ENCODE measurements at regions not wholly inside any gene's neighbourhood (a gene's known extent, or its start where the extent isn't known, plus 50 kb on each side); places are given as distances from the start of the nearest gene placed in this dataset.
"Not testable (repeated sequence)": the region's sequence is repeated elsewhere in the genome, so short reads cannot be mapped to it uniquely, and the experiment has no call there.

DNA sequence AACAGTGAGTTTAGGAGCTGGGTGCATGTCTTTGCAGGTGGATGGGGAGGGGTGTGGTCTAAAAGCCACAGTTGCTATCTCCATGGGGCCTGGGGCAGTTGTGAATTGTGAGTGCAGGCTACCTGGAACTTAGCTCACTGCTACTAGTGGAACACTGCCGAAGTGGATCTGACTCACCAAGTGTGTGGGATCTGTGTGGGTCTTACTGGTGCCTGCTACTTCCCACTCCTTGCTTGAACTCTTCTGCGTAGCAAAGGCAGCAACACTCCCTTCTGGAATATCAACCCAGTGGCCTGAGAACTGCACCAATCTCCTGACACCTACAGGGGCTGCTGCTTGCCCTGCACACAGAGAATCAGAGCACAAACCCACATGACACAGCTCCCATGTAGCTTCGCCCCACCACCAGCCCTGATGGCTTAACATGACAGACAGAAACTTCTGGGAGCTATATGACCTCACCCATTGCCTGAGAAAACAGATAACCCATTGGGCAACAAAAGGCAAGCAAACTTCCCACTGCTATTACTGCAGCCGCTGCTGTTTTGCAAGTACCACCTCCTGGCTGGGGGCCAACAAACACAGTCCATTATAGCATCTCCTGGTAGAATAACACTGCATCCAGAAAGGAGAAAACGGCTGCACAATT lies 455.1 kb upstream of the DDX18 start:
- no peak for DNase-seq (ENCODE audit: low read depth in 2 of 2)

DNA sequence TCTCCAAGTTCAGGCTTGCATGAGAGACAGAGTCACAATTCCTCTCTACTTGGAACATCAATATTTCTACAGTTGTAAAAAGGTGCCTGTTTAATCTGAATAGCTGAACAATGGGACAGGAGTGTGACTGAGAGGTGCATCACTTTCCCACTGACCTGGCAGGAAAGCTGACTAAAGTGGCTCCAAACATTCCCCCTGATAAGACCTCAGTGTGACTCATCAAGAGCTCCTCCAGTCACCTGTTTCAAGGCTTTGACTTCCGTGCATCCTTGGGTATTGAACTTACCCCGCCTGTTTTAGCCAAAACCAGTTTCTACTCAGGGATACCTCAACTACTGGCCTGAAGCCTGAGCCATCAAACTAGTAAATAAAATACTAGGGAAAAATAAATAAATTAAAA lies 453.9 kb upstream of the DDX18 start:
- DNase-seq (ENCODE audit: low read depth in 2 of 2) = no peak

DNA sequence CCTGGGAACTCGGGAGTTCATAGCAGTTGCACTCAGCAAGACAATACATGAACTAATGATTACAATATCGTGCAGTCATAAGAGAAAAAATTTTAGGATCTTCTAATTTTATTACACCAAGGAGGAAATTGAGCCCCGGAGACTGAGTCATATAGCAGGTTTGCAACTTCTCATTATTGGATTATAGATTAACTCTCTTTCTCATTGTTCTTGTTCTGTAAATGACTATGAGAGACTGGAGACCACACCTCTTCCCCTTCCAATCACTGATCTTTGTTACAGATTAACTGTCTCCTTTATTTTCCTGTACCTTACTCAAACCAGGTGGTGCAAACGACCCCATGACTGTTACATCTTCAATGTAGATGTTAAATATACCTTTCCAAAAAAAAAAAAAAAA lies 435.8 kb upstream of the DDX18 start:
- no peak for DNase-seq (ENCODE audit: low read depth in 2 of 2)

DNA sequence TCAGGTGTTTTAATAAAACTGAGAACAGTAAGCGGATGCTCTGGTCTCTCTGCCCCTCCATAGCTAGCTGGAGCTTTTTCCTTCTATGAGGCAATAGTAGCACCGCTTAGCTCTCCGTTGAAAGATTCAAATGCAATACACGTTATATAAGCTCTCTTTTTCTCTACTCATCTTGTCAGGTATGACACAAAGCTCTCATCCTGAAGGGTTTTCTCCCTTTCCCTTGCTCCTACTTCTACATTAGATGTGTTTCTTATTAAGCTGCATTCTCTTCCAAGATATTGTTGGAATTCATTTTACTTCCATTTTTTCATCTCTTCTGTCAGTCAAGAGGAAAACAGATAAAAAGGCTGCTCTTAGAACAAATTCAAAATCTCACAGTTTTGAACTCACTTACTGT lies 434.6 kb upstream of the DDX18 start:
- DNase-seq (ENCODE audit: low read depth in 2 of 2) = no peak

DNA sequence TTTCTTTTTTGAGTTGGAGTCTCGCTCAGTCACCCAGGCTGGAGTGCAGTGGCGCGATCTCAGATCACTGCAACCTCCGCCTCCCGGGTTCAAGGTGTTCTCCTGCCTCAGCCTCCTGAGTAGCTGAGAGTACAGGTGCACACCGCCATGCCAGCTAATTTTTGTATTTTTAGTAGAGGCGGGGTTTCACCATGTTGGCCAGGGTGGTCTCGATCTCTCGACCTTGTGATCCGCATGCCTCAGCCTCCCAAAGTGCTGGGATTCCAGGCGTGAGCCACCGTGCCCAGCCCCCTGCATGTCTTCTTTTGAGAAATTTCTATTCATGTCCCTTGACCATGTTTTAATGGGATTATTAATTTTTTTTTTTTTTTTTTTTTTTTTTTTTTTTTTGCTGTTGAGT lies 430.5 kb upstream of the DDX18 start:
- not testable (repeated sequence) for DNase-seq (ENCODE audit: low read depth in 2 of 2)

DNA sequence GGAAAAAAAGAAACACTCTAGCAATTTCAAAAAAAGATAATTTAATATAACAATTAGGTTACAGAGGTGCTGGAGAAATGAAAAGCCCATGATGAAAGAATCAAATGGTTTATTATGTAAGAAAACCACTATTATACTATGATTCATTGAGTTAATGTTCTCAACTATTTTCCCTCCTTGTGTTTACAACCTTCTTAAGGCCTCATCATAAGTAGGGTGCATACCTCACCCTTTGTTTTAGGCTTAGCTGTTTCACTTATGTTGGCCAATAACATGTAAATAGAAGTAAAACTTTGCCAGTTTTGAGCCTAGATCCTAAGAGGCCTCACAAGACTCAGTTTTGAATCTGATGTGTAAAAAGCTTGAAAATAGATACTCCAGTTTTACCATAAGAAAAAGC lies 418.3 kb upstream of the DDX18 start:
- DNase-seq (ENCODE audit: low read depth in 2 of 2) = no peak

DNA sequence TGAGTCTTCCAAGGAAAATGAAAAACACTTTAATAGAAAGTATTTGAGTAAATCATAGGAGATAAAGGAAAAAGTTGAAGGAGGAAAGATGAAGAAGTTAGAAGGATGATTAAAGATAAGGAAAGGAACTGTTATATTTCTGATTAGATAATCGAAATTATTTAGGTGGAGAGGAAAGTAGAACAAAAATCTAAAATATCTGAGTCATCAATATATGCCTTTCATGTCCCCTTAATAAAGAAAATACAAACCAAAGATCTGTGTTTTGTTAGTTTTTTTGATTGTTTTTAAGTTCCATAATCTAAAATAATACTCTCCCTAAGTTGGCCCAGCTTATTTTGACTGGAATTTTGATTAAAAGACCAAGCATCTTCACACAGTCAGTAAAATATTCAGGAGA lies 412.9 kb upstream of the DDX18 start:
- DNase-seq (ENCODE audit: low read depth in 2 of 2) = no peak

DNA sequence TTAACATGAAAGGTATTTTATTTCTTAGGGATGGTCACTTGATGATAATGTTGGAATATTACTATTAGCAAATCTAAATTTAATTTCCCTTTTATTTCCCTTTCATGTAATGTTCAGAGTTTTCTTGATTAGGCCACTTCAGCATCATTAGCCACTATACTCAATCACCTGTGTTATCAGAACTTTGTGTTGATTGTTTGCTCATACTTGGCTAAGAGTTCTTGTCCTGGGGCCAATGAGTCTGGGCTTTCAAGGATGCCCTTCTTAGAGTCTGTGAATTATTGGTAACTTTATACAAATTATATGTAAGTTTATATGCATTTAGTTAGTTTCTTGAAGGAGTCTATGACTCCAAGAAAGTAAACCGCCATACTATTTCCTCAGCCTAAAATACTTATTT lies 408.0 kb upstream of the DDX18 start:
- DNase-seq (ENCODE audit: low read depth in 2 of 2) = no peak

DNA sequence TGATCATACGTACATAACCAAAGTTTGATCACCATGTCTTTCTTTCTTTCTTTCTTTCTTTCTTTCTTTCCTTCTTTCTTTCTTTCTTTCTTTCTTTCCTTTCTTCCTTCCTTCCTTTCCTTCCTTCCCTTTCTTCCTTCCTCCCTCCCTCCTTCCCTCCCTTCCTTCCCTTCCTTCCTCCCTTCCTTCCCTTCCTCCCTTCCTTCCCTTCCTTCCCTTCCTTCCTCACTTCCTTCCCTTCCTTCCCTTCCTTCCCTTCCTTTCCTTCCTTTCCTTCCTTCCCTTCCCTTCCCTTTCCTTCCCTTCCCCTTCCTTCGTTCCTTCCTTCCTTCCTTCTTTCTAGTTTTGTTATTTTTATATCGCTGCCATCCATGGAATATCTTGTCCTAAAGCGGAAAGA lies 406.7 kb upstream of the DDX18 start:
- no peak for DNase-seq (ENCODE audit: low read depth in 2 of 2)

DNA sequence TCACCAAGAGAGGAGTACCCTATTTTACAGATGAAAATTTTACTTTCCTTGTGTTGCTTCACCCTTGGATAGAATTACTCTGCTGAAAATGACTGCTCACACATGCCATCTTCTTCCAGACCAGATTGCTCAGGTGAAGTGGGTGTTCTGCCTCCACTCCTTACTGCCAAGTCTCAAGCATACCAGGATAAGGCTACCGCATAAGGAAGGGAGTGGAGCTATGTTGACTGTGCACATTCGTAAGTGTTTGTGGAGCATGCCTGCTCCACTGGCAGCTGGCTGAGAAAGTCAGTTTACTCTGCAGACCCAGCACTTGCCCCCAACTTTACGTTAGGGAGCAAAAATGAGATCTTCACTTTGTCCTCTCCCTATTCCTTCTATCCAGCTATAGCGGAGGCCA lies 405.0 kb upstream of the DDX18 start:
- DNase-seq (ENCODE audit: low read depth in 2 of 2) = no peak

DNA sequence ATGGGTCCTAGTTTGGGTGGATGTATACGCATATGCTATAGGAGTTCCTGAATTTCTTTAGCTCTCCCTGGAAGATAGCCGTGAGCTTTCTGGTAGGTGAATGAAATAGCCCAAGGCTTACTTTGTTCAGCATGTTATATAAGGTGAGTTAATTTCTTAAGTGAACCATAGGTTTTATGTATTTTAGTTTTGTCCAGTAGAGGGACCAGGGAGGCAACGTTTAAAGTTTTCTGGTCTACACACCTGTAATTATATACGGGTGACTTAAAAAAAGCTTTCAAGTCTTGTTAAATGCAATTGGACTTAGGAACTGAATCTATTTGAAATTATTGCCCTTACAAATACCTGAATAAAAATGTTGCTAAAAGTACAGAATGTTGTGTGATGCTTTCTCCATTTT lies 402.5 kb upstream of the DDX18 start:
- DNase-seq (ENCODE audit: low read depth in 2 of 2) = no peak

DNA sequence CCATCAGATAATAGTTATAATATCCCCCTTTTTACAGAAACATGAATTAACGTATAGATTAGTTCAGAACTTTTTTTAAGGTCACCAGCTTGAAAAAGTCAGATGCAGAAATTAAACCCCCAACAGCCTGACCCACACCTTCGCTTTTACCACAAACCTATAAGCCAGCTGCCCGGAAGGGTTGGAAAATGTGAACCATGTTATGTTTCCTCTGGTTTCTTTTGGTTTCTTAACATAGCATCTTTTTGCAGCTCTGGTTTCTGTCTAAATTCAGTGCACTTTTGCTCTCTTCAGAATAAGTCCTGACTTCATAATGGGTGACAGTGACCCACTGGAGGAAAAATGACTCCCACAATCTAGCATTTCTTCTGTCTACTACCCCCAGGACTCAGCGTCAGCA lies 381.7 kb upstream of the DDX18 start:
- no peak for DNase-seq (ENCODE audit: low read depth in 2 of 2)

DNA sequence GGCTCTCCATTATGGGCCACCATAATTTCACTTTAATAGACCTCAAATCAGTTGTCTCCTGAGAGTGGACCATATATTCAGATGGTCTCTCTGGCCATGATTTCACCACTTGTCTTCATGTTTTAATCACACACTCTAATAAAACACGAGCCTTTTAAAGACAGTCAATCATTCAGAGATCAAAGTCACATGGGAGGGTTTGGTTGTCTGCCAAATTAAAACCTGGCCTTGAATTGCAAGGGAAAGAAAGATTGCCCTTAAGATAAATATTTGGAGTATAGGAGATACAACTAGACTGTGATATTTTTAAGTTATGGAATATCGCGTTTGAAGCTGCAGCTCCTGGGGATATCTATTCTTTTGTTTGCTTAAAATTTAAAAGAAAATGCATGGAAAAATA lies 377.8 kb upstream of the DDX18 start:
- no peak for DNase-seq (ENCODE audit: low read depth in 2 of 2)

DNA sequence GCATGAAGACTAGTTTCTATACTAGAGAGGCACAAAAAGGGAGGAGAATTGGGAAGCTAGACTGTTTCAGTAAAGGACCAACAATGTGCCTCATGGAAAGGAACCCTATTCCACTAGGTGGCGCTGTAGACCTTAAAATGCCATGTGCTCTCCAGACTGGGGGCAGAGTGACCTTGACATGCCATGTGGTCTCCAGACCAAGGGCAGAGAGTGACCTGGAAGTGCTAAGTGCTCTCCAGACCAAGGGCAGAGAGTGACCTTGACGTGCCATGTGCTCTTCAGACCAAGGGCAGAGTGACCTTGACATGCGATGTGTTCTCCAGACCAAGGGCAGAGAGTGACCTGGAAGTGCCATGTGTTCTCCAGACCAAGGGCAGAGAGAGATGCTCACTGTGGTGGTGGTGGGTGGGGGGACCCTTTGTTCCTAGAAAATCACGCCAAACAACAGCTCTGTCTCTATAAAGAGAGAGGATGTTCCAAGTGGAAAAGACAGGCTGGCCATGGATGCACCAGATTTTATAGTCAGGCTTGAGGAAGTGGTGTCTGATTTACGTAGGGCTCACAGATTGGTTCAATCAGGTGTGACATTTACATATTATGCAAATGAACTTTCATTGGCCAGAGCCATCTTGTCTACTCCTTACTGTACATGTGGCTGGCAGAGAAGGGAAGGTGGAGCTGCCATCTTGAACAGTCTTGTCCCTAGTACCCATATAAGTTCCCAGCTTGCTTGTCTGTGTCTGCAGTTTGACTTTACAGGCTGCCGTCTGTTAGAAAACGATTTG lies 344.0 kb upstream of the DDX18 start:
- peak in 1 of 2 donors; percentile 2 for DNase-seq (ENCODE audit: low read depth in 2 of 2)

DNA sequence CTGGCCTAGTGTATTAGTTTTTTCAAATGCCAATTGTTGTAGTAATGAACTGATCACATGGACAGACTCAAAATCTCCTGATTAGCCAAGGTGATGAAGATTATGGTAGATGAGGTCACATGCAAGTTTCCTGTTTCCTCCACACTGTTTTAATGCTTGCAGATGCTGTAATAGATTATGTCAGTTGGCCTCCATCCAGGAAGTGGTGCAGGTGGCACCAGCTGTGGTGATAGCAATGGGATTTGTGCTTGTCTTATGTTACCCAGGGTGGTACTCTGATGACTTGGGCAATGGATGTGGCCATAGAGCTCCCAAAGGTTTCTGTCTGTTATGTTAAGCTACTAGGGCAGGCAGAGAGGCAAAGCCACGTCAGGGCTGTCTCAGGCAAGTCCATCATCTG lies 332.9 kb upstream of the DDX18 start:
- DNase-seq (ENCODE audit: low read depth in 2 of 2) = no peak

DNA sequence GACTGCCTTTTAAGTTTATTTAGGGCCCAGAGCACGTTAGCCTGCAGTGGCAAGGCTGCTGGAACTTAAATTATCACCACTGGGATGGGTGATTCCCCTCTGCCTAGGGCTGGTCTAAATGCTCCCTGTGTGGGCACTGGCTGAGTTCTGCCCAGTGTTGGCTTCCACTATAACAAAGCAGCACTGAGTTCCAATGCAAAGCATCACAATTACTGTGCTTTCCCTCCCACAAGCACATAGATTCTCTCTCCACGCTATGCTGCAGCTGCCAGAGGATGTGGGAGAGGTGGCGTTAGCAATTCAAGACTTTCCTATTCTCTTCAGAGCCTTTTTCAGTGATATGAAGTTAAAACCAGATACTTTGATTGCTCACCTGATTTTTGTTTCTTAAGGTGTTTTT lies 328.9 kb upstream of the DDX18 start:
- no peak for DNase-seq (ENCODE audit: low read depth in 2 of 2)

DNA sequence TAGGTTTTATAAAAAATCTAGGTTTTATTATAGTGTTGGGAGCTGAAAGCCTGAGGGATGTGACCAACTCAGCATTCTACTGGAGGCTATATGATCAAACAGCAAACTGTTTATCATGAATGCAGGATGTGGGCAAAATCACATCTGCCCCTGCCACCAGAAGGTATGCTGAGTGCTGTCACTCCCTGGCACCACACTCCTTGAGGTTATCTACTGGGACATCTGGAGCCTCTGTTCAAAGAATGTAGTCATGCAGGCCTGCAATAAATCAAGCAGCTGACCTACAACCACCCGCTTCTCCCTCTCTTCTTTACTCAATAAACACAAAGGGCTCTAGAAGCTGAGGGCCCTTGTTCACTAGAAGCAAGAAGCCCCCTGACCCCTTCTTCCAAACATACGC lies 328.4 kb upstream of the DDX18 start:
- no peak for DNase-seq (ENCODE audit: low read depth in 2 of 2)

DNA sequence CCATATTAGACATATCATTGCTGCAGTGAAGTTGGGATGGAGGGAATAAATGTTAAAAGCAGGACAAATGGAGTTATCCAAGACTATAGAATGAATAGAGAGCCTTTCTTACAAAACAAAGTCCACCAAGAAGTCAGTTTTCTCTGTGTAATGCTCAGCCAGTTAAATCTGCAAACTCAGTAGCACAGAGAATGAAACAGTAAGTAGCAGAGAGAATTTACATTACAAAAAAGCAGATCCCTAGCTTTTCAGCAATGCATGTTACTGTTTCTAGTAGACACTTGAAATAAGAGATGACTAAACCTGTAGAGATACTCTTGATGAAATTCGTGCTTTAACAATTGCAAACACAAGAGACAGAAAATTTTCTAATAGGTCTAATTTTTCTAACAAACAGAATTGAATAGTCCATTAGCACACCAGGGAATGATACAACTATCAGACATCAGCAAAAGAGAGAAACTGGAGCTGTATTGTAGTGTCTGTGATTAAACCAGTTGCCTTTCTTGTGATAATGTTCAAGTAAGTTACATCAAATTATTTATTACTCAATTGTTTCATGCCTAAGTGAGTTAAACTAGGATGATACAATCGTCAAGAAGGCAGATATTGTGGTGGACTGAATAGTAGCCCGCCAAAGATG lies 322.2 kb upstream of the DDX18 start:
- DNase-seq (ENCODE audit: low read depth in 2 of 2) = no peak

DNA sequence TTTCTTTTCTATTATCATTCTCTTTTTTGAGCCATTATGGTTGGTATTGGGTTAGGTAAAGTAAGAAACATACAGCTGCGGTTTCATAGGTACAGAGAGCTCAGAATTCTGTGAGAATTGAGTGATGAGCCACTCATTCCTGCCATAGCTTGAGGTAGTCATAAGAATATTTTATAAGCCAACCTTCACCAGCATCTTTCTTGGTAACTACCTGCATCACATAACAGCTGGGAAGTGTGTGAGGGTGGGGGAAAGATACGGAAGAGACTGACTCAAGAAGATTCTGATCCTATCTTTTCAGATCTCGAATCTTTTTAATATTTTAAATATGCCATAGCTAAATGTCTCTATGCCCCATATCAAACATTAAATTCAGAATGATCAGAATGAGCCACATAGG lies 313.8 kb upstream of the DDX18 start:
- DNase-seq (ENCODE audit: low read depth in 2 of 2) = no peak

DNA sequence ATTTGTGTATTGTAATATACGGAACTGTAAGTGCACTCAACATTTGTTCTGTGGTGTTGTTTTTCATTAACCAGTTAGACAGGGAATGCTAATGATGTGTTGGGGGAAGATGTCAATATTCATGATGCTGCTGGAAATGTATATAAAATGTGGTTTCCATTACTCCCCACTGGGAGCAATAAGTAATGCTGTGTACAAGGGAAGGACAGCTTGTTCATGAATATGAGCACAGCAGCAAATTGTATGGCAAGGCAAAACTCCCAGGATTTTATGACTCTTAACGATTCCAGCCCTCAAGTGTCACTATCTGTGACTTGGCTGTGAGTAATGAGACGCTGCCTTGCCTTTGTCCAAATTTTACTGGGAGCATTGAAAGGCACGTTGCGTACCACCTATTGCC lies 312.4 kb upstream of the DDX18 start:
- no peak for DNase-seq (ENCODE audit: low read depth in 2 of 2)

DNA sequence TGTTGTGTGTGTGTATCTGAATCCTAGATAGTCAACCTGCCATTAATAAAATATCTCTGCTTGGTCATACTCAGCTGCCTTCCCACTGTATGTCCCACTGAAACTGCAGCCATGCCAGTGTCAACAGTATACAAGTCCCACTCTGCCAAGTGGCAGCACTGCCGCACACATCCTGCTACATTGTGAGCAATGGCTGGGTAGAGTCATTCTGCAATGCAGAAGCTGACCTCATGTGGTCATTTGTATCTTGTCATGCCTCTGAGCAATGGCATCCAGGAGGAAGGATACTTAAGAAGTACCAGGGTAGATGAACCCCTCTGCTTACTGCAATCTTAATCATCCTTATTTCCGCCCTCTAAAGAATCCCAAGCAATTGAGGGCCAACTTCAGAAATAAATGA lies 302.2 kb upstream of the DDX18 start:
- no peak for DNase-seq (ENCODE audit: low read depth in 2 of 2)

DNA sequence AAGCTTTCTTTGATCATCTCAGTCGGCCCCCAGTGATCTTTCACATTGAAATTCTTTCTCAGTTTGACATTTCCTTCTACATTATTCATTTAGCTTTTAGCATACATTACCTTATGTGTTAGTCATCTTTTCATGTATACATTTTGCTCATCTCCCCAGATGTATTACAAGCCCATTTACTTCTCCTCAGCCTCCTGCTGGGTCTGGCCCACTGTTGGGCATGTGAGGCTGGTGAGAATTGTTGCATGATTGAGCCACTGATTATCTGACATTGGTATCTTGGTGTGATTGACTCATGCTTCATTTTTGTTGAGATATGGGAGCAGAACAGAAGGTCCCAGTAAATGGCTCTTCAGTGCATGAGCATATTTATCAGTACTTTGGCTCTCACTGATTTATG lies 300.1 kb upstream of the DDX18 start:
- DNase-seq (ENCODE audit: low read depth in 2 of 2) = no peak

DNA sequence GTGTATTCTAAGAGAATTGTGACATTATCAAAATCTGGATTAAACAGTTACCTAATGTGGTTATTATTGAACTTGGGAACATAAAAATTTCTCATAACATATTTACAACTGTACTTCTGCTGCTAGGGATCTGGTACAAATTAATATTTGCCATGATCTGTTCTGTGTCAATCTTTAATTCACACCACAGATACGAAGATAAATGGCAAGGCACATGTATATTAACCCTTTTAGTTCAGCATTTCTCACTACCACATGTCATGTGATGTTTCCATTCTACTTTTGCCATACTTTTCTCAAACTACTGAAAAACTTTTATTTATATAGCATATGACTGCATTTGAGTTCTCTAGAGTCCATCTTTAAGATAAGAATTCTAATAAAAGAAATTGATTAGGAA lies 295.3 kb upstream of the DDX18 start:
- DNase-seq (ENCODE audit: low read depth in 2 of 2) = no peak

All from lung microvascular endothelial cell (primary cell).